ENCODE measurements at regions not wholly inside any gene's neighbourhood (a gene's known extent, or its start where the extent isn't known, plus 50 kb on each side); places are given as distances from the start of the nearest gene placed in this dataset.

- no peak for DNase-seq
Measured at GRCh38 chr9:24488896-24489295, 56.8 kb downstream of the IZUMO3 start.

DNA sequence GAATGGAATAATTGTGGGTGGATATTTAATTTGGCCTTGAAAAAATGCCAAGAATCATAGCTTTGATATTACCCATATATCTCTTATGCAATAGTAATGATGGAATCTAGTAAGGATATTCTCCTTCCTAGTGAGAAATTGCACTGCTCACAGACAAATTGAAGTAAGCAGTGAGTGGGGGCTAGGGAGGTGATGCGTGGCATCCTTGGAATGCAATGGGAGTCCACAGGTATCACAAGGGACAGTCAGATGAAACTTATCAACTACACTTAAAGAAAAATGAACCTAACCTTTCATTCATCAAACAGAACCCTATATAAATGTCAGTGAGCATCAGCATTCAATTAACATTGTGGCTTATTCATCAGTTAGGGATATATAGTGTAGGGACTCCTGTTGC lies 57.8 kb downstream of the IZUMO3 start:
- no peak for DNase-seq

- DNase-seq: no peak
Measured at GRCh38 chr9:24487250-24487861, 58.3 kb downstream of the IZUMO3 start.

- no peak for DNase-seq
Measured at GRCh38 chr9:24479361-24480059, 66.2 kb downstream of the IZUMO3 start.

DNA sequence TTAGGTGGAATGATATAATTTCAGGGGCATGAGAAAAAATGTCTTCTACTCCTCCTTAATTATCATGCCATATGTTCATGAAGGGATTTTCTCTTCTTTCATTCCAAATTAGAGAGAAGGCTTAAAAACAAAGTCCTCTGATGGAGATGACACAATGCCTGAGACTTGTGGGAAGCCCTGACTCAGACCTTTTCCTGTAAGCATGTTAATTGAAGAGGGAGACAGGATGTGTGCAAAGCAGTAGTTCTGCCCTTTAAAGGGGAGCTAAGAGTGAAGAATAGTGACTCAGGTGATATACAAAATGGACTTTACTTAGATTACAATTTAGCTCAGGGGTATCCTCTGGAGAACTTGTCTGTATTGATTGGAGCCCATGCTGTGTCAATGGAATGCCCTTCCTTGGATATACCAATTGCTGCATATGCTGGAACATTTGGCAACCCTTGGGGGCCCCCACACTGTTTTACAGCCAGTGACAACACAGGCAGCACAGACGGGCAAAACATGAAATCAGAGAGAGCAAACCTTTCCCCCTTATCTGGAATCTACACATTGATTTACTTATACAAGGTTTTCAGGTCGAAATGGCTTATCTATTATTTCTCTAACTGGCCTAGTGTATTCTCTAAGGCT lies 81.3 kb downstream of the IZUMO3 start:
- peak; percentile 5 for DNase-seq

GRCh38 chr9:24462951-24463350 lies 82.7 kb downstream of the IZUMO3 start:
- DNase-seq: no peak

- no peak for DNase-seq
Measured at GRCh38 chr9:24460781-24461180, 84.9 kb downstream of the IZUMO3 start.

GRCh38 chr9:24459953-24460352 lies 85.7 kb downstream of the IZUMO3 start:
- DNase-seq: no peak

DNA sequence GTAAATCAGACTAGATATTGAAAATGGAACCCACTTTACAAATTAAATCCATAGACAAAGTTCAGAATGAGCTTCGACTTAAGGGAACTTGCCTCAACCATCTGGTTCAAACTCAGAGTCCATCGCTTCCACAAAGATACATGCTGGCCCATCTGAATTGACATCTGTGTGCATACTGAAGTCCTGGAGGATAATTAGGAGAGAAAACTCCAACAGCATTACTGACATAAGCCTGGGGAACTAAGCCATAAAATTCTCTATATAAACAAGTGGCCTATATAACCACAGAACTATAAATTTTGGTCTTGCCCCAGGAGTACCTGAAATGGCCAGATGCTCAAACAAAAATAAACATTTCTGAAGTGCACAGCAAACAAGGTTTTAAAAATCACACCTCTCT lies 94.4 kb downstream of the IZUMO3 start:
- no peak for DNase-seq

GRCh38 chr9:24449976-24450375 lies 95.7 kb downstream of the IZUMO3 start:
- no peak for DNase-seq

DNA sequence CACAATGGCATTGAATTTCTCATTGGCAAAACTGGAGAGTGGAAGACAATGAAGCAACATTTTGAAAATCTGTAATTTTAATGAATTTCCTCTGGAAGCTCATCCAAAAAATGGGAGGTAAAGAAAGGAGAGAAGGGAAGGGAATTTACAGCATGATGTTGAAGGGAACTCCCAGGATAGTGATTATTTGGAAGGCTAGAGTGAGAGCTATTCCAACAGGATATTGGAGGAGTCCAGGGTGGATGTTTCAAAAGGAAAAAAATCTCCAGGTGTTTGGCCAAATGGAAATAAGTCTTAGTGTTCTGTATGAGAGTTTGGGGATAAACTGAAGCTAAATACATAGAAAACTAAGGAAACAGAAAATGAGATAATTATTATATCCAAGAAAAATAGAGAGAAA lies 106.2 kb downstream of the IZUMO3 start:
- DNase-seq: no peak

- no peak for DNase-seq
Measured at GRCh38 chr9:24438876-24439275, 106.8 kb downstream of the IZUMO3 start.

DNA sequence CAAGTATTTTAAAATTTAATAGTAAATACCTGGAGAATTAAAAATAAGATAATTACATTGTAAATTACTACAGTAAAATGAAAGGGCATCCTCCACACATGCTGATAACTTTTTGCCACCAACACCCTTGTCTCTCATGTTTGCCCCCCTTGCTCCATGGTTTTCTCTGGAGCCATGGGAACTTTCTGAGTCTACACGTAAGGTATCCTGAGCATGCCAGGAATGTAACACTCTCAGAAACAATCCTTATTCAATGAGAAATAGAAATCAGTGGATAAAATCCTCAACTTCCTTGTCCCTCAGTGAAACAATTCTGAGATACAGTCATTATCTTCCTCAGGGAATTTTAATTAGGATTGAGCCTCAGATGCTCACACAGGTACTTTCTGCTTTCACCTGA lies 108.9 kb downstream of the IZUMO3 start:
- DNase-seq: peak; percentile 1

- no peak for DNase-seq
Measured at GRCh38 chr9:24434183-24434582, 111.5 kb downstream of the IZUMO3 start.

- no peak for DNase-seq
Measured at GRCh38 chr9:24416136-24416535, 129.6 kb downstream of the IZUMO3 start.

DNA sequence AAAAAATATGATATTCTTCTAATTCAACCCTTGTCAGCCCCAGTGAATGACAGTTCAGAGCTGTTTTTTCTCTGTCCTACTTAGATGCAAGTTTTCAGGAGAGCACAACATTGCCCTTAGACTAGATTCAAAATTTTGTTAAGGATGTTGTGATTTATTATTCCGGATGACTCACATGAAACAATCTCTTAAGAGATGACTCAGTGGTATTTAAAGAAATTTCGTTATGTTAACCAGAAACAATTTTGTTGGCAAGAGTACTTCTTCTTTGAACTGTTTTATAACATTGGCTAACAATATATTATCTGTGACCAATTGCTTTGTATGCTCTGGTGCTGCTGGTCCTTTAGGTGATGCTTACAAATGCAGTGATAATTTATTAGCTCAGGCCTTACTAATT lies 132.0 kb downstream of the IZUMO3 start:
- DNase-seq: peak; percentile 2

DNA sequence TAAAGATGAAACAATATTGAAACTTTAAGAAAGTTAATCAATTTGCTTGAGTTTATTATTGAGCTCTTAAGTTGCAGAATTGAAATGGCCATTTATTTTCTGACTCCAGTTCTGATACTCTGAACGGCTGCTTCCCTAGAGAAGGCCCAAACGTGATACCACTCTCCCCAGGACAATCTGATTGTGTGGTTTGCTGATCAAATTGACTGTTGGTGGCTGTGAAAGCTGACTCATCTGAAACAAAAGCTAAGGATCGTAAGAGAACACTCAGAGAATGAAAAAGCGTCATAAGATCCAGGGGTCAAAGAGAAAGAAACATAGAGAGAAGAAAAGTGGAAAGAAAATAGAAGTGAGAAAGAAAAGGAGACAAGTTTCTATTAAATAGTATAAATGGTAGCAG lies 147.2 kb downstream of the IZUMO3 start:
- no peak for DNase-seq

GRCh38 chr9:24391095-24391494 lies 154.6 kb downstream of the IZUMO3 start:
- no peak for DNase-seq

GRCh38 chr9:24385077-24385476 lies 160.6 kb downstream of the IZUMO3 start:
- DNase-seq: no peak

DNA sequence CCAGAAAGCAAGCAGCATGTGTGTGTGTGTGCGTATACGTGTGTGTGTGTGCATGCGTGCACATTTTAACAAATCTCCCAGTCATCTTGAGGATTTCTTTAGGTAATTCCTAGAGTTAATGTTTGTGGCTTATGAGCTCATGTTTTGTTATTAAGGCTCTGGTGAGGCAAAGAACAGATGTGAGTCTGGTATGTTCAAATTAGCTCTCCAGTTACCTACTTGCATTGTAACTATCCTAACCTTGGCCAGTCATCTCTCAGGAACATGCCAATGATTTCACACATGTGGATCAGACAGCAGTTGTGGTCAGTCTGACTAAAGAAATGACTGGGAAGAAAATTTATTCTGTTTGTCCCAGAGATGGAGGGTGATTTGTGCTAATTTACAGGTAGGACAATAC lies 163.1 kb downstream of the IZUMO3 start:
- no peak for DNase-seq

GRCh38 chr9:24381205-24381604 lies 164.5 kb downstream of the IZUMO3 start:
- DNase-seq: no peak

GRCh38 chr9:24359046-24359445 lies 186.7 kb downstream of the IZUMO3 start:
- no peak for DNase-seq

DNA sequence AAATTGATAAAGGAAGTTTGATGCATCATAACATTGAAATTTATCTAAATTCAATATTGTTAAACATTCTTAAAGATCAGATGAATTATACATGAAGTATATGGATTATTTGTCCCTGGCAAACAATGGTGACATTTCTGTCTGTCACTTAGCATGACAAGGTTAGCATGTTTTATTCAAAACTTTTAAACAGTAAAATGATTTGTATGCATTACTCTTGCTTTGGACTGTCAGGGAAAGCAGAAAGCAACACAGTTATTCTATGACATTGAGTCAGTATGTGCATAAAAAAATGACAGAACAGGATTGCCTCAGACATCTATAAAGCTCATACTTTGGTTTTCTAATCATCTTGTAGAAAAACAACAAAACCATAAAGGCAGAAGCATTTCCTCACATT lies 193.7 kb downstream of the IZUMO3 start:
- DNase-seq: no peak

DNA sequence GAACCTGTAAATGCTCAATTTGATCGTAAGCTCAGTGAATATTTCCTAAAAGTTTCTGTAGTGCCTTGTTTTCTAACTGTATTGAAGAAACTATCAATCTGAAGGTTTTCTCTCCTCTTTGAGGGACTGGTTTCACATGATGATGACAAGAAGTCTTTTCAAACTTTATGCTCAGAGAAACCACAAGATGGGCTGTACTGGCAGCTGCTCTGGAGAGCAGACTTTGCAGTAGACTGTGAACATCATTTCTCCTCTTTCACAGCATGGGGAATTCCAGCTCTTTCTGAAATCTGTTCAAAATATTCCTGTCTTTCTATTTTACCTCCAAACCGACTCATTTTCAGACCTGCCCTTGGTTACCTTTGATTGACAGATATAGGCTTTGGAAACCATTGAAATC lies 194.4 kb downstream of the IZUMO3 start:
- no peak for DNase-seq

DNA sequence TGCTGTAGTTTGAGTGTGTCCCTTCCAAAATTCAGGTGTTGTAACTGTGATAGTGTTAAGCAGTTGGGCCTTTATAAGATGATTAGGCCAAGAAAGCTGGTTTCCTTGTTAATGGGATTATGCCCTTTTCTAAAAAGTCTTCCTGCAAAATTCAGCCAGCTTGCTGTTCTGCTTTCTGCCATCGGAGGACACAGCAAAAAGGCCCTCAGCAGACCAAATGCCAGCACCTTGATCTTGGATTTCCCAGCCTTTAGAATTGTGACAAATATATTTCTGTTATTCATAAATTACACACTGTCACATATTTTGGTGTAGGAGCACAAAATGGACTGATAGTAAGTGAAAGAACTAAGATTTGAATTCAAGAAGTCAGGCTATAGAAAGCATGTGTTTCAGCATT lies 203.2 kb downstream of the IZUMO3 start:
- DNase-seq: no peak

All from NCI-H226 (cell line).